ENCODE measurements at regions not wholly inside any gene's neighbourhood (a gene's known extent, or its start where the extent isn't known, plus 50 kb on each side); places are given as distances from the start of the nearest gene placed in this dataset.

DNA sequence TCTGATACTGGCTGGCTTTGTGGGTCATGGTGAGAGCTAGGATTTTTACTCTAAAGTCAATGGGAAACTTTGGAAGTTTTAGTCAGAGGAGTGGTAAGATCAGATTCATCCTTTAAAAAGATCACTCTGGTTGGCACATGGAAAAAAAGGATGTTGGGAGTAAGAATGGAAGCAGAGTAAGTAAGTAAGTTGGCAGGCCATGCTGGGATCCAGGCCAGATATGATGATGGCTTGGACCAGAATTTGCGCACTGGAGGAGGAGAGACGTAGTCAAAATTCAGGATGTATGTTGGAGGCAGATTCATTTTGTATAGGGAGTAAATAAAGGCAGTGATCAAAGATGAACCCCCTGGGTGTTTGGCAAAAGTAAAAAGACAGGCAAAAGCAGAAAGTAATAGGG is 283.3 kb upstream of the THSD7B start:
- Histone ChIP-seq H3K27ac (no peak overlapping the region), H3K4me1 (no peaks in the 10 kb centered on the region), H3K36me3 (no peaks in the 10 kb centered on the region), H3K27me3 (no peaks in the 10 kb centered on the region), H3K9me3 (peaks cover 0 to 26% (median 0%) of the 10 kb centered on the region in 3 donors), H3K4me3 (no peak overlapping the region)
- ATAC-seq = no peak
- TF ChIP-seq POLR2A (IDR thresholded peaks at IDR 0.05) (no peak), POLR2AphosphoS5 (IDR thresholded peaks at IDR 0.05) (no peak), EP300 (IDR thresholded peaks at IDR 0.05) (no peak)
- TF ChIP-seq, protein P1, sequence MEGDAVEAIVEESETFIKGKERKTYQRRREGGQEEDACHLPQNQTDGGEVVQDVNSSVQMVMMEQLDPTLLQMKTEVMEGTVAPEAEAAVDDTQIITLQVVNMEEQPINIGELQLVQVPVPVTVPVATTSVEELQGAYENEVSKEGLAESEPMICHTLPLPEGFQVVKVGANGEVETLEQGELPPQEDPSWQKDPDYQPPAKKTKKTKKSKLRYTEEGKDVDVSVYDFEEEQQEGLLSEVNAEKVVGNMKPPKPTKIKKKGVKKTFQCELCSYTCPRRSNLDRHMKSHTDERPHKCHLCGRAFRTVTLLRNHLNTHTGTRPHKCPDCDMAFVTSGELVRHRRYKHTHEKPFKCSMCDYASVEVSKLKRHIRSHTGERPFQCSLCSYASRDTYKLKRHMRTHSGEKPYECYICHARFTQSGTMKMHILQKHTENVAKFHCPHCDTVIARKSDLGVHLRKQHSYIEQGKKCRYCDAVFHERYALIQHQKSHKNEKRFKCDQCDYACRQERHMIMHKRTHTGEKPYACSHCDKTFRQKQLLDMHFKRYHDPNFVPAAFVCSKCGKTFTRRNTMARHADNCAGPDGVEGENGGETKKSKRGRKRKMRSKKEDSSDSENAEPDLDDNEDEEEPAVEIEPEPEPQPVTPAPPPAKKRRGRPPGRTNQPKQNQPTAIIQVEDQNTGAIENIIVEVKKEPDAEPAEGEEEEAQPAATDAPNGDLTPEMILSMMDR (IDR thresholded peaks at IDR 0.05) = no peak
- 67 to 100% methylated on average over 2 of the region's 2 CpGs for WGBS, 2 donors (ENCODE audit: low coverage in 1 of 2)

DNA sequence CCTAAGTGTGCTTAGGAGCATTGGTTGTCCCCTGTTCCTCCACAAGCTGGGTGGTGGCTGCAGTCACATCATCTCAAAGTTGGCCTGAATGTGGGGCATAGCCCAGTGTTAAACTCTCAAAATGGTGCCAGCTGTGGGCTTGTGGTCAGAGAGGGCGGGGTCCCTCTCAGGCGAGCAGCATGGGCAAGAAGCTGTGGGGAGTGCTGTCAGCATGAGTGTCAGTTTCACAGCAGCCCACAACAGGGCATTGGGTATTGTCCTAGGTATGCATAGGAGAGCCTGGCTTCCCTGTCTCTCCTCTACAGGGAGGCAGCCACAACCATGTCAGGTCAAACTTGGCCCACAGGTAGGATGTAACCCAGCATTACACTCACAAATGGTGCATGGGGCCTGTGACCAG is 285.6 kb upstream of the THSD7B start:
- no peak for ATAC-seq
- Histone ChIP-seq H3K9me3 (peaks cover 0 to 26% (median 0%) of the 10 kb centered on the region in 3 donors), H3K36me3 (no peaks in the 10 kb centered on the region), H3K4me1 (no peaks in the 10 kb centered on the region), H3K27me3 (no peaks in the 10 kb centered on the region), H3K4me3 (no peak overlapping the region), H3K27ac (no peak overlapping the region)
- WGBS, 2 donors (ENCODE audit: low coverage in 1 of 2) = 60% methylated on average over 1 of the region's 2 CpGs; no CpG with 5 or more reads in 1 of the 2 donors
- TF ChIP-seq EP300 (IDR thresholded peaks at IDR 0.05) = no peak
- no peak for TF ChIP-seq POLR2A (IDR thresholded peaks at IDR 0.05)
- TF ChIP-seq, protein P1 (IDR thresholded peaks at IDR 0.05) = no peak
- no peak for TF ChIP-seq POLR2AphosphoS5 (IDR thresholded peaks at IDR 0.05)

DNA sequence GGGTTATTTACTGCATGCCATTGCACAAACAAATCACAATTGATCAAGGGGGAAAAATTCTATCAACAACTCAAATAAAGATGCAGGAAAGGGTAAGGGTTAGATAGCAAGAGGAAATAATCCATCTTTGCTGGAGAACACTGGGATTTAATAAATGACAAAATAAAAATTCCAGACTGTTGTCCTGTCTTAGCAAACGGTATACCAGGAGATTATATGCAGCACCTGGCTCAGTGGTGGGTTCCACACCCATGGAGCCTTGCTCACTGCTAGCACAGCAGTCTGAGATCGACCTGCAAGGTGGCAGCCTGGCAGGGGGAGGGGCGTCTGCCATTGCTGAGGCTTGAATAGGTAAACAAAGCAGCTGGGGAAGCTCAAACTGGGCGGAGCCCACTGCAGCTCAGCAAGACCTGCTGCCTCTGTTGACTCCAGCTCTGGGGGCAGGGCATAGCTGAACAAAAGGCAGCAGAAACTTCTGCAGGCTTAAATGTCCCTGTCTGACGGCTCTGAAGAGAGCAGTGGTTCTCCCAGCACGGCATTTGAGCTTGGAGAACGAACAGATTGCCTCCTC is 296.5 kb upstream of the THSD7B start:
- 13 to 61% methylated on average over 1 to 2 of the region's 7 CpGs for WGBS, 2 donors (ENCODE audit: low coverage in 1 of 2)
- peaks cover 5% of the 10 kb centered on the region for H3K27me3 ChIP-seq
- ATAC-seq = no peak
- peaks cover 0 to 6% (median 0%) of the 10 kb centered on the region in 3 donors for H3K9me3 ChIP-seq
- H3K36me3 ChIP-seq = no peaks in the 10 kb centered on the region
- TF ChIP-seq EP300 (IDR thresholded peaks at IDR 0.05) (no peak), POLR2AphosphoS5 (IDR thresholded peaks at IDR 0.05) (no peak), POLR2A (IDR thresholded peaks at IDR 0.05) (no peak)
- TF ChIP-seq, protein P1 (IDR thresholded peaks at IDR 0.05) = no peak
- H3K4me1 ChIP-seq = no peaks in the 10 kb centered on the region
- no peak overlapping the region for H3K27ac ChIP-seq
- H3K4me3 ChIP-seq = no peak overlapping the region

DNA sequence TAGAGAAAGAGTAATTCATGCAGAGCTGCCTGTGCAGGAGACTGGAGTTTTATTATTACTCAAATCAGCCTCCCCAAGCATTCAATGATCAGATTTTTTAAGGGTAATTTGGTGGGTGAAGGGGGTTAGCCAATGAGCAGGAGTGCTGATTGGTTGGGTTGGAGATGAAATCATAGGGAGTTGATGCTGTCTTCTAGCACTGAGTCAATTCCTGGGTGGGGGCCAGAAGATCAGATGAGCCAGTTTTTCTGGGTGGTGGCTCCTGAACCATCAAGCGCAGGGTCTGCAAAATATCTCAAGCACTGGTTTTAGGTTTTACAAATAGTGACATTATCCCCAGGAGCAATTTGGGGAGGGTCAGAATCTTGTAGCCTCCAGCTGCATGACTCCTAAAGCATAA is 312.8 kb upstream of the THSD7B start:
- Histone ChIP-seq H3K4me1 (no peaks in the 10 kb centered on the region), H3K27me3 (peaks cover 9% of the 10 kb centered on the region), H3K9me3 (no peaks in the 10 kb centered on the region), H3K27ac (no peak overlapping the region), H3K36me3 (no peaks in the 10 kb centered on the region), H3K4me3 (no peak overlapping the region)
- no peak for ATAC-seq
- 78 to 86% methylated on average over 1 of the region's 1 CpG for WGBS, 2 donors (ENCODE audit: low coverage in 1 of 2)
- TF ChIP-seq, protein P1 (IDR thresholded peaks at IDR 0.05) = no peak
- no peak for TF ChIP-seq POLR2AphosphoS5 (IDR thresholded peaks at IDR 0.05)
- TF ChIP-seq EP300 (IDR thresholded peaks at IDR 0.05) = no peak
- no peak for TF ChIP-seq POLR2A (IDR thresholded peaks at IDR 0.05)

DNA sequence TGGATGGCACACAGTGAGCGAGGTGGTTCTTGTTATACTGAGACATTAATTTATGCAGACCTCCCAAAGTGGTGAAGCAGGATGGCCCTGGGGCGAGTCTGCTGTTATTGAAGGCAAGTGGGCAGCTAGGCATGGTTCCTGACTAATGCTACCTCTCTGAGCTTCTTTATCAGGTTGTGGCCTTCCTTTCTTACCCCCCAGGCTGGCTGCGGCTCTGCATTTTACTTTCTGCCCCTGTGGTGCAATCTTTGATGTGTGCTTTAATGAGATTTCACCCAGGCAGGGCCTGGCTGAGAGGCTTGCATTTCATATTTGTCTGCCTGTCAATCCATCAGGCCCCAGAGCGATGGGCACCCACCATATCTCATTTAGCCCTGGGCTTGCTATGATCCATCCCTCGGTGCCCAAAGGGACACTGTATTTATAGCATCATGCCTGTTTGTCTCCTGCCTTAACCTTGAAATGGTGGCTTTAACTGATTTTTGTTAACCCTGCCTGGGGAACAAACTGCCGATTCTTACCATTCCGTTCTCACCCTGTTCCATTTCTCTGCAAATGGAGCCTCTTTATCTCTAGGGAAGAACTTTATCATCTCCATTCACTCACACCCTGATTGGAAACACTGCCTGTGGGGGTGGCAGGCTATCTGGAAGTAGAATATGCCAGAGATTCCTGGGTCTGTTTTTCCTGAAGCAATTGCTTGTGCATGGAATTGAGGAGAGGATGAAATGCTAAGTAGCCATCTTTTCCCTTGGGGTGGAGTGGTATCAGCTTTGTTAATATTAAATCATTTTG is 316.2 kb upstream of the THSD7B start:
- Histone ChIP-seq H3K27ac (no peak overlapping the region), H3K27me3 (no peaks in the 10 kb centered on the region), H3K4me1 (no peaks in the 10 kb centered on the region), H3K4me3 (no peak overlapping the region), H3K36me3 (no peaks in the 10 kb centered on the region), H3K9me3 (no peaks in the 10 kb centered on the region)
- no peak for ATAC-seq
- 73 to 85% methylated on average over 3 to 6 of the region's 7 CpGs for WGBS, 2 donors (ENCODE audit: low coverage in 1 of 2)
- TF ChIP-seq POLR2AphosphoS5 (IDR thresholded peaks at IDR 0.05) (no peak), EP300 (IDR thresholded peaks at IDR 0.05) (no peak), POLR2A (IDR thresholded peaks at IDR 0.05) (no peak)
- TF ChIP-seq, protein P1 (IDR thresholded peaks at IDR 0.05) = no peak

Data from gastroesophageal sphincter (tissue), 4 donors.